Epithelial cell of prostate (primary cell): ENCODE measurements at regions not wholly inside any gene's neighbourhood (a gene's known extent, or its start where the extent isn't known, plus 50 kb on each side); places are given as distances from the start of the nearest gene placed in this dataset.
"Not testable (repeated sequence)": the region's sequence is repeated elsewhere in the genome, so short reads cannot be mapped to it uniquely, and the experiment has no call there.

Experiments used
- DNase-seq: peaks from one replicate; pipeline ENCODE4 v3.0.0-alpha.2; 2011; ENCODE audit warnings: low read depth, low spot score
- H3K27ac ChIP-seq: fragments of 450-650 bp; 2 replicates; pipeline ENCODE4 v1.5.1; 2017; ENCODE audit warnings: mild to moderate bottlenecking

DNA sequence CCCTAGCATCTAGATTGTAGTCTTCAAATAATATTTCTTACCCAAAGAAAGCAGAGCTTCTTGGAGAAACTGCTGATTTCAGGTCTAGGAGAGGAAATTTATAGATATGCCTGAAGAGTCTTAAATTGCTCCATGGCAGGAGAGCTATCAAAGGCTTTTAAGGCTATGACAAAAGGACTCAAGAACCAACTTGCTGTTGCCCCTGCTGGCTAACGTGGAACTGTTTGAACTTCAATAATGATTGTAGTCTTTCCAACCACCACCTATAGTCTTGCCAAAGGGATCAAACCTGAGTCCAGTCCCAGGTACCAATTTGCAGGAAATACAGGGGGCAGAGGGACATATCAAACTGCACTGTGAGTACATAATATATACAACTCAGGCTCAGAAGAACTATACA is 336.2 kb upstream of the ESRRG start:
- no peak overlapping the region for H3K27ac ChIP-seq
- DNase-seq: no peak

DNA sequence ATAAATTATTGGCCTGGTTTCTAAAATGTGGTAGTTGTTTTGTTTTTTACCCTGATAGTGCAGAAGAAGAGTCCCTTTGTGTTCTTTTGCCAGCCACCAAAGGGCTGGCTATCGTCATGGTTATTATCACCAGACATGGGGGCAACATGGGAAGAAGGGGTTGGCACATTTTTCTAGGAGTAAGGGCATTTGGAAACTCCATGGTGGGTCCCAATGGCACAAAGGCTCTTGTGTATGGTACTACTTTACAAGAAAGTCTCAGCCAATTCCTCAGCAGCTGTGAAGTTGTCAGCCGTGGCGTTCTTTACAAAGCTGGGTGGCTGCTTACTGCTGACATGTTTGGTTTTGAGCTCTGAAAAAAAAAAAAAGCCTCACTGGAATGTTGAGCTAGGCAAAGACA is 330.4 kb upstream of the ESRRG start:
- no peak overlapping the region for H3K27ac ChIP-seq
- no peak for DNase-seq

DNA sequence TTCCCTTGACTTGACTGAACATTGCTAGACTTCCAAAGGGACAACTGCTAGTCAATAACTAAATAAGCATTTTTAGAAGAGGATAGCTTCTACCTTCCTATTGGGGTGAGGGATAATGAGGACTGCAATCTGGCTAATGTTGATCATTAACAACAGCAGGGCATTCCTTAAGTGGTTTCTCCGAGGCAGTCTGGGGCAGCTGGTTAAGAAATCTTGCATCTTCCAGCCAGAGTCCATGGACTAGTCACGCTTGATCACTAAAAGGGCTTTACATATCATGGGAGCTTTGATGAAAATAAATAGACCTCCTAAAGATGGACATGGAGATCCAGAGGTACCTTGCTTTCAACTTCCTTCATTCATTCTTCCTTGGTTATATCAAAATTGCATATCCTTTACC is 329.4 kb upstream of the ESRRG start:
- peak overlapping the region; percentile 18 for H3K27ac ChIP-seq
- no peak for DNase-seq

DNA sequence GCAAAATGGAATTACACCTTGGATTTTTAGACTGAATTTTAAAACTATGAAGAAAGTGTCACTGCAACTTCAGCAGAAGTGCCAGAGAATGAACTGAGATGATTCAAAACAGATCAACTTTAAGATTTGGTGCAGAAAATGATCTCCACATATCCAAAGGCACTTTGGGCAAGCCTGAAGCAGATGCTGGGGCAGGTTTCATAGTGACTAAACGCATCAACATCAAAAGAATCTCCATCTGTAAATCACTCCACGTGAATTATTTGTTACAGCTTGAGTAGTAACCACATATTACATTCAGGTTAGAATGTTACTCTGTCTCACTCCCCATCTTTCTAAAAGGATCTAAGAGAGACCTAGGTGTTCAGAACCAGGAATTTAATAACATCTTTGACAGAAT is 329.0 kb upstream of the ESRRG start:
- peak overlapping the region; percentile 18 for H3K27ac ChIP-seq
- peak; percentile 44 for DNase-seq

DNA sequence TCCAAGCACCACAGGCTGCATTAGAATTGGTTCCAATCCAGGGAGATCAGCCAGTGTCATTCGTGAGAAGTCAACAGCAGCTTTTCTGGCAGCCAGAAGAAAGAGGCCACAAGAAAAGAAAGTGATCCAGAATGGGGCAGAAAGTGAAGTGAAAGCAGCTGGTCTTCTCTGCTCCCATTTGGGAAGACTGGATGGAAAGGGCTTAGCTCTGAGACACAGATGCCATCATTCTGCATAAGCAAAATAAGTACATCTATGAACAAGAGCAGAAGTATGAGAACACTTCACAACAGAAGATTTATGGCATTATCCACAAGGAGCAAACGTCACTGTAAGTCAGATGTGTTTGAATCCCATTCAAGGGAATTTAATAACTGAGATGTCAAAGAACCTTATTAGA is 326.5 kb upstream of the ESRRG start:
- no peak for DNase-seq
- no peak overlapping the region for H3K27ac ChIP-seq

DNA sequence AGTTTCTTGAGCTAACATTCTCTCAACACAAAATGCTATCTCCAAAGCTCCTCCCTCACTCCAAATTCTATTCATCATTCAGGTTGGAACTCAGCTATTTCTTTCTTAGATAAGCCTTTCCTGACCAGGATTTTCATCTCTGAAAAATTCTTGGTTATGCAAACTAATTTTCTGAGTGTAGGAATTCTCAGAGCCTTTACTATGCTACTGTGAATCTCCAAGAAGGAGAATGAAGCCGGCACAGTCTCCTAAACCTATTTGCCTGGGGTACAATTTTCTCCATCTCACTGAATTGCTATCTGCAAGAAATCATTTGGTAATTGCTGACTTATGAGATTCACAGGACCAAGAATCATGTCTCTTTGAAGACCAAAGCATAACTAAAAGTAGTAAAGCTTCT is 325.9 kb upstream of the ESRRG start:
- no peak for DNase-seq
- H3K27ac ChIP-seq: no peak overlapping the region

DNA sequence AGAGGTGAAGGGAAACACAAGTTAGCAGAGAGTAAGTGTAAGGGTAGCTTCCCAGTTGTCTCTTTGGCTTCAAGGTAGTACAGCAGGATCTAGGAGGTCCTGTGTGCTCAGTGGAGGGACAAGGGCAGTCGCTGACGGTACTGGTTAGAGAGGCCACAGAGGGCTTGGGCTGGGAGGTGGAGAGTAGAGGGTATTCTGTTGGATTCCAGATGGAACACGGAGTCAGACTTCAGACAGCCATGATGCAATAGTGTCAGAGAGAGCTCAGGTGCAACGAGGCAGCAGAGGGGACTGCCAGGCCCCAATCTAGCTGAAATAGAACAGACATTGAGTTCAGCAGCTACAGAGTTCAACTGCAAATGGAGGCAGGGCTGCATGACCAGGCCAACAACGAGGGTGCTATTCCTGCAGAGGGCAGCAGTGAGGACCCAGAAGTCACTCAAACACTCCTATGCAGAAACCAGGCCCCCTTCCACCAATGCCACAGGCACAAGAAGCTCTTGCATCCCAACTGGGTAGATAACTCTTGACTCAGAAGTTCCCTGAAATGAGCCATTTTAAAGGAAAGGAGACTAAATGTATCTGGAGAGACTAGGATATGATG is 325.0 kb upstream of the ESRRG start:
- no peak for DNase-seq
- no peak overlapping the region for H3K27ac ChIP-seq

DNA sequence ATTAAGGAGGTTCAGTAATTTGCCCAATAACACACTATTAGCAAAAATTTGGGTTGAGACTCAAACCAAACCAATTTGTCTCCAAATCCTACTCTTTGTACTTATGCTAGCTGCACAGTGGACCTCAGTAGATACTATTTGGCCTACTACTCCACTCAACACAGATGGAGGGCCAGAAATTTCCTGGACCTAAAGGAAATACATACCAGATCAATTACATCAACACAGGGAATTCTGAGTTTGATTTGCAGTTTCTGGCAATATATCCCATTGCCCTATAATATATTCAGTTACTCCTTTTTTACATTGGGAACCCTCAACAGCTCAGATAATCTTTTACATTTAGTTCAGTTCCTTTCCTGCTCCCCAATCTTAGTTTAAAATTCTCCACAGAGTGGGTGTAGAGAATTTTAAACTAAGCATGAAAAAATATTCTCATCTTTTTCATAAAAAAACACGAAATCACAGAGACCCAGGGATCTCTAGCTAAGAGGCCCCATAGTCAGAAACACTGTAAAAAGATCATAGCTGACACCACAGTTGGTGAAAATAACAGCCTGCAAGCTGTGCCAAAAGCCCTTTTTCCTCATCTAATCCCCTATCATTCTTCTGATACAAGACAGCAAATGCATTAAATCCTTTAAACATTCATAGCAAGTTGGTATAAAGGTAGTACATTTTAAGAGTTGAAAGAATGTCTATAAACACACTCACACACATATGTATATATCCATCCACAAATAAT is 317.7 kb upstream of the ESRRG start:
- H3K27ac ChIP-seq: no peak overlapping the region
- no peak for DNase-seq

DNA sequence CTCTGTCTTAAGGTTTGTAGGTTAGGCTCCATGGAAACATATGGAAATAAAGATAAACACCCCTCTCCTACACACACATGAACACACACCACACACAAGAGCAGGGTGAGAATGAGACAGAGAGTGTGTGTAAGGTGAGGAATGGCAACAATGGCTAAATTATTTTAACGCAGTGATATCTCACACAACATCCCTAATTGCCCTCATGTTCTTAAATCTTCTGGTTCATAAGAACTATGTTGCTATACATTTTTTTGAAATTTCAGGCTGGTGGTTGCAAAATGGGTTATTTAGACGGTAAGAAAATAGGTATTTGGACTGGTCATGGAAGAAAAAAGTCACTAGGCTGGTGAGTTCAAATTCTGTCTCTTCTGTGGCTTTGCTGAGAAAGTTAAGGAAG is 316.7 kb upstream of the ESRRG start:
- no peak overlapping the region for H3K27ac ChIP-seq
- no peak for DNase-seq

DNA sequence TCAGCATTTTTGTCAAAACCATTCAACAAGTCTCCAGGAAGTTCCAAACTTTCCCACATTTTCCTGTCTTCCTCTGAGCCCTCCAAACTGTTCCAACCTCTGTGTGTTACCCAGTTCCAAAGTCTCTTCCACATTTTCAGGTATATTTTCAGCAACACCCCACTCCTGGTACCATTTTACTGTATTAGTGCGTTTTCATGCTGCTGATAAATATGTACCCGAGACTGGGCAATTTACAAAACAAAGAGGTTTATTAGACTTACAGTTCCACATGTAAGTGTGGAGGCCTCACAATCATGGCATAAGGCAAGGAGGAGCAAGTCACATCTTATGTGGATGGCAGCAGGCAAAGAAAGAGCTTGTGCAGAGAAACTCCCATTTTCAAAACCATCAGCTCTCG is 315.9 kb upstream of the ESRRG start:
- not testable (repeated sequence) for DNase-seq, H3K27ac ChIP-seq

DNA sequence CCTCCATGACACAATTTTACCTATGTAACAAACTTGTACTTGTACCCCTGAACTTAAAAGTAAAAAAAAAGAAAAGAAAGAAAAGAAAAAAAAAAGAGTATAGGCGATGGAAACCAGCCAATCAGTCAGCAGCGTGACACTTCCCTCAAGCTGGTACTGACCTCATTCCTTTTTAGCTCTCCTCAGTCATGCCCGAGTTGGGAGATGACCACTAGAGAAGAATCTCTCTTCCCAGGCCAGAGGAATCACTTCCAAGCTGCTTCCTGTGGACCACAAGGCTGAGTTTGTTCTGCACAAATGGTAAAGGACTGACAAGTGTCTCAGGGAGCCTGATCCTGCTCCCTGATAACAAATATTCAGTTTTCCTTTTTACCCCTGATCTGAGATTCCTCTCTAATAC is 313.5 kb upstream of the ESRRG start:
- no peak for DNase-seq
- no peak overlapping the region for H3K27ac ChIP-seq

DNA sequence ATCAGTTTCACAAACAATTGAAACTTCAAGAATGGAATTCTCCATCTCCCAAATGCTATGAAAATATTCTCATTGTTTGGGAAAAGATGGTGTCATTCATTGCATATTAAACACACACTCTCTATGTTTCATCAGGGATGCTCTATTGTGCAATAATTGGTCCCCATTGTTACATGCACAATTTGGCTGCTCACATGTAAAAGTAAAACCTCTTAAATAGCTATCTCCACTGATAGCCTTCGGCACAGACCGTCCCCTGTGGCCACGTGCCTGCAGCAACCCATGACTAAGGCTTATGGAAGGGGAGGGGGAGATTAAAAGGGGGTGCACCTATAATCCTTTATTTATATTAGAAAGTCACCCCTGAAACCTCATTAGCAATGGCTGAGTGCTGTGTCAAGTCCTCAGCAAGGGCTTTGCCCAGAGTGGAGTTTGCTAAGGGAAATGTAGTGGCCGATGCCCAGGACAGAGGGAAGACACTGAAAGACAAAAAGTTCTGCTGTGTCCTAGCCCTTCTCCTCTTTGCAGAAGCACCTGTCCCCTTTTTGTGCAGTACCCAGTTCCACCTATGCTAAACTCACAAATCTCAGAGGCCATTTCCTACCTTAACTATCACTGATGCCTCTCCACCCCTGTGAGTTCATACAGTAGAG is 309.6 kb upstream of the ESRRG start:
- no peak overlapping the region for H3K27ac ChIP-seq
- DNase-seq: no peak

DNA sequence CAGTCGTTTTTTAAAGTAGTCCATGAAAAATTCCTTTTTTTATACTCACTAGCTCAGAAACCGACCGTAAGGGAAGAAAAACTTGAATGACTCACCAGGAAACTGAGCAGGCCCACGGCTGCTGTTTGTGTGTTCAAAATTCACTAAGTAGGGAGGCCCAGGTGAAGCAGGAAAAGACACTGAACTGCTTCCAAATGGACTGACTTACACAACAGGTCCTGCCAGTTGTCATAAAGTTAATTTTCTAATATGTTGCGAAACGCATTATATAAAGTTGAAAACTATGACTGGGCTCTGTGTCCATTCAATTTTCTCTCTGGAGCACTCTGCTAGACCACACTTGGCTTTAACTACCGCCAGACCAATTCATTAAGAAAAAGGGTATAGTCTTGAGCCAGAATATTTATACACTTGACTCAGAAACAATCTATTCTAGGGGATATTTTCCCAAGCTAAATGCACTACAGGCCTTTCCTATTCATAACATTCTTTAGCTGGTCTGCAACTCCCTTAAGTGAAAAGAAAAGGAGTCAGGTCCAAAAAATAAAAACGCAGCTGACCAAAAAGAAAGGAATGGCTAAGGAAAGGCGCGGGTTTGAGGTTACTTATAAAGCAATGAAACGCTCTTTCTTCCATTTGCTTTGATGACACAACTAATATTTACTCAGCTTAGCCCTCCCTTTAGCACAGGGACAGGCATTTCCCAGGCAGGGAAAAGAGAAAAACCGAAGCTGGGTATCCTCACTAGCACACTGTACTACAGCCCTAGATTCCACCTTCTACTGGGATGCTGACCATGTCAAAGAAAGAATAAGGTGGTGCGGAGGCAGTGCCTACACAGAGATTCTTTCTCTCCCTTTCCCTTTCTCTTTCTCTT is 306.3 kb upstream of the ESRRG start:
- DNase-seq: peak; percentile 94

DNA sequence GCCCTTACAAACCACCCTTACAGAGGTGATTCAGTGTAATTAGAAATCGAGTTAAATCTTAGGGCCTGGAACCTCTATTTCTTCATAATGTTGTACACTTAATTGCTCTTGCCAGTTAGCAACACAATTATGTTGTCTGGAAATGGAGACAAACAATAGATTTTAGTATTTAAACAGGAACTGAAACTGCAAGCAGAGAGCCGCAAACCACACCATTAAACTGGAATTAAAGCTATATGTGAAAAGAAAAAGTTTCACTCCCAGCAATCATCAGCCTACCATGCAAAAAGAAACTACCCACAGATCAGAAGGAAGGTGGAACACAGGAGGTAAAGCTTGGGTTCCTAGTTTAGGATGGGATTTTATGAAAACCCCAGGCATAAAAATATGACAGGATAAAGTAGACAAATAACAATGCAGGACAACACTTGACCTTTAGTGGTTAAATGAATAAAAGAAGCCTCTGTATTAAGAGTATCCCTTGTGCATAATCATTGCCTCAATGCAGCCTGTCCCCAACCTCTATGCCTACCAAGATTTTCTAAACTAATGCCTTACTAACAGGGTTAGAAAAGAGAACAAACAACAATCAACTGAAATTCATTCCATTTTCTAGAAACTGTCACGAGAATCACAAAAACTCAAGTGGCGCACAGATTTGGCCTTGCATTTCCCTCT is 304.3 kb upstream of the ESRRG start:
- H3K27ac ChIP-seq: no peak overlapping the region
- no peak for DNase-seq

More for the DNA sequence above, 306.3 kb upstream of the ESRRG start:
- H3K27ac ChIP-seq: peak overlapping the region; percentile 85

DNA sequence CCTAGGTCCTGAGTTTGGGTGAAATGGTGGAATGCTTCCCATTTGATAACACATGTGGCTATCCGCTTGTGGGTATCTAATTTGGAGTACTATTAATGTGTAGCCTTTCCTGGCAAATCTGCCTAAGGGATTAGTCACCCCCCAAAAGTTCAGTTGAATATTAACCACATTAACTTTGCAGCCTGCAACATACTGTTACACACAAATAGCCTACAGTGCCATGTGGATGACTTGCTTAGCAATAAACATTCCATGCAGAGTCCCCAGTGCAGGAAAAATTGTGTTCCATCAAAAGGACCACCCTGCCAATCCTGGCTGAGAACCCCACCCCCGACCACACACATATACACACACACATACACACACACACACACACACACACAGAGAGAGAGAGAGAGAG is 303.3 kb upstream of the ESRRG start:
- no peak overlapping the region for H3K27ac ChIP-seq
- no peak for DNase-seq

DNA sequence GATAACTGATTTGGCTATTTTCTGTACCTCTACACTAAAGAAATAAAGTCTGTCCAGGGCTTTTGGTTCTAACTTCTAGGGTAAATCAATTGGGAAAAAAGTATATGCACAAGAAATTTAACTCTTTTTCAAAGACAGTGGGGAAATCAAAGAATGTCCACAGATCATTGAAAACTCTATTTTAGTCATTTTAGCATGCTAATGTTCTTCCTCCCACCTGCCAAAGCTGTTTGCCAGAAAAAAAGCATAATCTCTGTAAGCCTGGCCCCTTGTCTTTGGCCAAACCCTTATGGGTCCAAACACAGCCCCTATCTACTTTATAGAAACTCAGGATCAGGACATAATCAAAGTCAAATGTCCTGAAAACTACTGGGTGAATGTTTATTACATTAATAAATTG is 302.2 kb upstream of the ESRRG start:
- no peak overlapping the region for H3K27ac ChIP-seq
- DNase-seq: no peak

DNA sequence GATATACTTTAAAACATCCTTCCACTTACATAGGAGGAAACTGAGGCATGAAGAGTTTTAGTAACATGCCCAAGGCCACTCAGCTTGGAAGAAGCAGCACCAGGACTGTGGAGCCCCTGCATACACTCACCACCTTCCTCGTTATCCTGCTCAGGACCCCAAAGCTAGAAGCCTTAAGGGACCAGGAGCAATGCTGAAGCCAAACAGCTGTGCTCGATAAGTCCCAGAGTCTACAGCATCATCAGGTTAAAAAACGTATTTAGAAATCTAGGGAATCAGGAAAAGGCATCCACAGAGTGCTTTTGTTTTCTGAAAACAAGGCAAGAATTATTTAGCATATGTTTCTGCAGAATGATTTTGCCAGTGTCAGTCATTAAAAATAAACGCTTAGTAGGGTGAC is 301.7 kb upstream of the ESRRG start:
- no peak overlapping the region for H3K27ac ChIP-seq
- DNase-seq: no peak

DNA sequence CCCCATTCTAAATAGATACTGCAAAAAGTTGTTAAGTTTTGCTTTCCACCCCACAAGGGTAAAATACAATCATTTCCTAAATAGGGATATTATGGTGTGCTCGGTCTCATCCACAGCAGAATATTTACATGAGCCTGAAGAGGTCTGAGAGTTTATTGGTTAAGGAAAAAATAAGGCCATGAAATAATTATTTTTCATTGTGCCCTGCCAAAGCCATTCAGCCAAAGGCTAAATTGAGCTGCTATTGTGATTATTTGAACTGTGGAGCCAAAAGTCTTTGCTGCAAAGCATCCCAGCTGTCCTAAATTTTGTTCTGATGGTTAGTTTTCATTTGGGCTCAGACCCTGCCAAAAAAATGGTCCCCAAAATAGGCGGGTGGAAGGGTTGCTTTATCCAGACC is 298.7 kb upstream of the ESRRG start:
- DNase-seq: no peak
- no peak overlapping the region for H3K27ac ChIP-seq

DNA sequence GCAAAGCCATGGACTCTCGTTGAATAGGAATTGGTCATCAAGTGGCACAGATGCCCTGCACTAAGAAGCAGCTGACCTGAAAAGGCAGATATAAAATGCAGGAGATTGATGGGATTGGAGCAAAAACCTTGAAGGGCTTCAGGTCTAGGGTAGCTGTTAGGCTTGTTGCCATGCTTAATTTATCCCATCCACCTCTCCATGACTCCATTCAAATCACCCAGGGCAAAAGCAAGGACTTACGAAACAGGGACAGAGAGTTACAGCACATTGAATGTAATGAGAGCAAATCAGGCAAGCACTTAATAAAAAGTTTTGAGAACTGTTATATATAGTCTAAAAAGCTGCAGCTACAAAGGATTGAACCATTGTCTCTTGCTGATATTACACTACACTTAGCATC is 298.2 kb upstream of the ESRRG start:
- DNase-seq: no peak
- H3K27ac ChIP-seq: no peak overlapping the region

DNA sequence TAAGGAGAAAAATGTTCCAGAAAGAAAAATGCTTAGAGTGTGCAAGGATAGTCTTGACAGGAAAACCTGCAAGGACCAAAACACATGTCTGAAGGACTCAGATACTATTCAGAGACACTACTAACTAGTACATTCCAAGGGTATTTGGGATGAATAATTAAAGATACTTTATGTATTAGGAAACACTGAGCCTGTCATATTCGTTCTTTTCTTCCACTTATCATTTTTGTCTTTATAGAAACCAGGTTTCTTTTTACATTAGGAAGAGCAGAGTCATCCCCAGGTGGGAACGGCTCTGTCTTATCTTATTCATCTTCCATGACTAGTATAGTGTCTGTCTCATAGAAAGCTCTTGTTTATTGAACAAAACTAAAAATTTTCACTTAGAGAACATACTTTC is 296.2 kb upstream of the ESRRG start:
- H3K27ac ChIP-seq: no peak overlapping the region
- no peak for DNase-seq
